Astrocyte of the spinal cord (primary cell): ENCODE measurements at regions not wholly inside any gene's neighbourhood (a gene's known extent, or its start where the extent isn't known, plus 50 kb on each side); places are given as distances from the start of the nearest gene placed in this dataset.
A peak's percentile ranks its signal among the peaks of the same experiment; 100 is the strongest.

Experiments
- DNase-seq: peaks from one replicate; pipeline ENCODE4 v3.0.0; 2011; ENCODE audit warnings: low read depth, low spot score
- H3K4me3 ChIP-seq: 2 replicates; pipeline ENCODE4 v1.5.1; 2011; ENCODE audit warnings: low read depth, mild to moderate bottlenecking, low read length, moderate library complexity
- CTCF ChIP-seq: IDR thresholded peaks from 2 replicates; pipeline ENCODE4 v1.5.1; 2012; ENCODE audit warnings: low read depth, mild to moderate bottlenecking, low read length, inconsistent platforms
- in situ Hi-C: cut with HindIII; loops from 2 replicates; pipeline ENCODE4 v1.10.0; 2017; ENCODE audit warnings: low sequenced_read_pairs

GRCh38 chr6:9766240-9766915, 648.5 kb downstream of the TFAP2A start:
- DNase-seq = peak; percentile 44
- no peak overlapping the region for H3K4me3 ChIP-seq
- no peak for TF ChIP-seq CTCF
- in situ Hi-C loops = no loop called here

- DNase-seq = no peak
- no peak overlapping the region for H3K4me3 ChIP-seq
- no peak for TF ChIP-seq CTCF
- in situ Hi-C loops = no loop called here
Measured at GRCh38 chr6:9761220-9761619, 653.7 kb downstream of the TFAP2A start.

GRCh38 chr6:9754515-9754914, 660.4 kb downstream of the TFAP2A start:
- in situ Hi-C loops = no loop called here
- H3K4me3 ChIP-seq = no peak overlapping the region
- no peak for TF ChIP-seq CTCF
- no peak for DNase-seq

GRCh38 chr6:9745966-9746365, 668.9 kb downstream of the TFAP2A start:
- DNase-seq = no peak
- in situ Hi-C loops = no loop called here
- no peak for TF ChIP-seq CTCF
- no peak overlapping the region for H3K4me3 ChIP-seq

- no peak overlapping the region for H3K4me3 ChIP-seq
- in situ Hi-C loops = no loop called here
- no peak for TF ChIP-seq CTCF
- DNase-seq = no peak
Measured at GRCh38 chr6:9745476-9745875, 669.4 kb downstream of the TFAP2A start.

GRCh38 chr6:9744119-9744518, 670.8 kb downstream of the TFAP2A start:
- no peak for TF ChIP-seq CTCF
- no peak overlapping the region for H3K4me3 ChIP-seq
- in situ Hi-C loops = no loop called here
- DNase-seq = no peak
